ENCODE measurements at regions not wholly inside any gene's neighbourhood (a gene's known extent, or its start where the extent isn't known, plus 50 kb on each side); places are given as distances from the start of the nearest gene placed in this dataset.
"Not testable (repeated sequence)": the region's sequence is repeated elsewhere in the genome, so short reads cannot be mapped to it uniquely, and the experiment has no call there.

GRCh38 chr14:106170163-106170658, 643.8 kb downstream of the TMEM121 start:
- DNase-seq (ENCODE audit: low read depth in 1 of 2, low spot score in 1 of 2), result peak; percentile 43 to 64

- DNase-seq (ENCODE audit: low read depth in 1 of 2, low spot score in 1 of 2), result peak in 1 of 2 donors; percentile 46
Observed at GRCh38 chr14:106174206-106174605, 647.8 kb downstream of the TMEM121 start.

- peak in 1 of 2 donors; percentile 47 for DNase-seq (ENCODE audit: low read depth in 1 of 2, low spot score in 1 of 2)
Observed at GRCh38 chr14:106177266-106178246, 651.2 kb downstream of the TMEM121 start.

GRCh38 chr14:106179761-106180160, 653.4 kb downstream of the TMEM121 start:
- no peak for DNase-seq (ENCODE audit: low read depth in 1 of 2, low spot score in 1 of 2)

GRCh38 chr14:106184771-106185170, 658.4 kb downstream of the TMEM121 start:
- peak in 1 of 2 donors; percentile 59 for DNase-seq (ENCODE audit: low read depth in 1 of 2, low spot score in 1 of 2)

GRCh38 chr14:106185174-106185836, 658.9 kb downstream of the TMEM121 start:
- not testable (repeated sequence) for DNase-seq (ENCODE audit: low read depth in 1 of 2, low spot score in 1 of 2)

- peak in 1 of 2 donors; percentile 44 for DNase-seq (ENCODE audit: low read depth in 1 of 2, low spot score in 1 of 2)
Observed at GRCh38 chr14:106185837-106186233, 659.5 kb downstream of the TMEM121 start.

GRCh38 chr14:106187216-106187615, 660.8 kb downstream of the TMEM121 start:
- no peak for DNase-seq (ENCODE audit: low read depth in 1 of 2, low spot score in 1 of 2)

- DNase-seq (ENCODE audit: low read depth in 1 of 2, low spot score in 1 of 2), result not testable (repeated sequence)
Observed at GRCh38 chr14:106192701-106193100, 666.3 kb downstream of the TMEM121 start.

GRCh38 chr14:106196459-106196858, 670.1 kb downstream of the TMEM121 start:
- DNase-seq (ENCODE audit: low read depth in 1 of 2, low spot score in 1 of 2), result peak in 1 of 2 donors; percentile 47

GRCh38 chr14:106197264-106197663, 670.9 kb downstream of the TMEM121 start:
- not testable (repeated sequence) for DNase-seq (ENCODE audit: low read depth in 1 of 2, low spot score in 1 of 2)

- DNase-seq (ENCODE audit: low read depth in 1 of 2, low spot score in 1 of 2), result no peak
Observed at GRCh38 chr14:106199097-106199496, 672.7 kb downstream of the TMEM121 start.

GRCh38 chr14:106200541-106201315, 674.3 kb downstream of the TMEM121 start:
- DNase-seq (ENCODE audit: low read depth in 1 of 2, low spot score in 1 of 2), result no peak

GRCh38 chr14:106201376-106201775, 675.0 kb downstream of the TMEM121 start:
- no peak for DNase-seq (ENCODE audit: low read depth in 1 of 2, low spot score in 1 of 2)

- DNase-seq (ENCODE audit: low read depth in 1 of 2, low spot score in 1 of 2), result no peak
Observed at GRCh38 chr14:106203438-106203837, 677.1 kb downstream of the TMEM121 start.

GRCh38 chr14:106204063-106204462, 677.7 kb downstream of the TMEM121 start:
- DNase-seq (ENCODE audit: low read depth in 1 of 2, low spot score in 1 of 2), result no peak

- DNase-seq (ENCODE audit: low read depth in 1 of 2, low spot score in 1 of 2), result no peak
Observed at GRCh38 chr14:106207316-106207715, 680.9 kb downstream of the TMEM121 start.

- no peak for DNase-seq (ENCODE audit: low read depth in 1 of 2, low spot score in 1 of 2)
Observed at GRCh38 chr14:106208794-106209193, 682.4 kb downstream of the TMEM121 start.

GRCh38 chr14:106209755-106210154, 683.4 kb downstream of the TMEM121 start:
- DNase-seq (ENCODE audit: low read depth in 1 of 2, low spot score in 1 of 2), result no peak

- no peak for DNase-seq (ENCODE audit: low read depth in 1 of 2, low spot score in 1 of 2)
Observed at GRCh38 chr14:106210650-106211049, 684.3 kb downstream of the TMEM121 start.

- no peak for DNase-seq (ENCODE audit: low read depth in 1 of 2, low spot score in 1 of 2)
Observed at GRCh38 chr14:106211334-106211900, 685.0 kb downstream of the TMEM121 start.
